GM12878 (cell line): ENCODE measurements at regions not wholly inside any gene's neighbourhood (a gene's known extent, or its start where the extent isn't known, plus 50 kb on each side); places are given as distances from the start of the nearest gene placed in this dataset.

Experiments used
- ATAC-seq: fragments of 200-7000 bp; cut with Tn5 transposase; 3 replicates; pipeline ENCODE4 v1.9.1; 2020; ENCODE audit warnings: mild to moderate bottlenecking, moderate library complexity
- BruUV-seq: library from RNA; stranded (reverse); fragments of 400-500 nt; replicated peaks from 2 replicates; lab custom pipeline; 2021; lab: Mats Ljungman, UMichigan
- CTCF ChIA-PET: fragments of 300-600 bp; sonication (Branson Sonifier 250); formaldehyde crosslinking; extraction: SDS; loops from one replicate; lab custom pipeline; 2021; ENCODE audit warnings: inconsistent platforms; lab: Yijun Ruan, JAX
- POLR2A ChIA-PET: fragments of 350-600 bp; formaldehyde crosslinking; extraction: SDS; loops from one replicate; lab custom pipeline; 2021; ENCODE audit warnings: inconsistent platforms; lab: Charles Lee
- RAD21 ChIA-PET: fragments of 300-600 bp; sonication (Branson Sonifier 250); formaldehyde crosslinking; loops from one replicate; lab custom pipeline; 2023; ENCODE audit warnings: antibody characterized with exemption; ENCODE audit not compliant: unreplicated experiment; lab: Charles Lee
- SMC1A ChIA-PET: fragments of 300-600 bp; sonication (Branson Sonifier 250); formaldehyde crosslinking; loops from one replicate; lab custom pipeline; 2023; ENCODE audit not compliant: unreplicated experiment, uncharacterized antibody; lab: Charles Lee
- DNase-seq: peaks from one replicate; pipeline ENCODE4 v3.0.0-alpha.2; 2011; ENCODE audit warnings: low read depth, low spot score
- FAIRE-seq: peaks from 3 replicates; lab custom pipeline; 2011; peaks lifted over from hg19 to GRCh38; lab: Jason Lieb, UNC
- H2AFZ ChIP-seq: 2 replicates; pipeline ENCODE4 v1.6.0; 2011; ENCODE audit warnings: low read depth, low read length, control low read depth; ENCODE audit not compliant: control insufficient read depth
- H3K27ac ChIP-seq: 2 replicates; pipeline ENCODE4 v1.5.1; 2011; ENCODE audit warnings: control low read depth; ENCODE audit not compliant: control insufficient read depth, insufficient read depth
- H3K27me3 ChIP-seq, 2 experiments: replicated peaks in 1 of 2; 2 replicates each; pipeline versions ENCODE4 v1.6.0 to v1.6.1; 2011; ENCODE audit warnings: low read length in 1 of 2; ENCODE audit not compliant: control insufficient read depth in 2 of 2, insufficient read depth in 2 of 2
- H3K36me3 ChIP-seq, 2 experiments: 2 replicates each; pipeline ENCODE4 v1.5.1; 2011; ENCODE audit warnings: low read length in 1 of 2; ENCODE audit not compliant: control insufficient read depth in 2 of 2, insufficient read depth in 2 of 2
- H3K4me1 ChIP-seq: 2 replicates; pipeline ENCODE4 v1.6.1; 2011; ENCODE audit warnings: mild to moderate bottlenecking, low read length, moderate library complexity, mixed read lengths; ENCODE audit not compliant: control insufficient read depth, insufficient read depth
- H3K4me2 ChIP-seq: 2 replicates; pipeline ENCODE4 v1.6.0; 2011; ENCODE audit warnings: control low read depth; ENCODE audit not compliant: control insufficient read depth, insufficient read depth
- H3K4me3 ChIP-seq: fragments of 200-600 bp; sonication (generic); 2 replicates; pipeline ENCODE4 v1.5.1; 2016
- H3K79me2 ChIP-seq: 2 replicates; pipeline ENCODE4 v1.6.0; 2011; ENCODE audit warnings: low read length; ENCODE audit not compliant: control insufficient read depth, insufficient read depth
- H3K9ac ChIP-seq: 2 replicates; pipeline ENCODE4 v1.8.0; 2011; ENCODE audit warnings: low read length, control low read depth, mixed read lengths; ENCODE audit not compliant: control insufficient read depth, insufficient read depth
- H3K9me3 ChIP-seq: replicated peaks from 3 replicates; pipeline ENCODE4 v1.5.1; 2011; ENCODE audit warnings: mild to moderate bottlenecking, low read length; ENCODE audit not compliant: control insufficient read depth, insufficient read depth
- H4K20me1 ChIP-seq: 2 replicates; pipeline ENCODE4 v1.6.0; 2011; ENCODE audit not compliant: control insufficient read depth, insufficient read depth
- ATF7 ChIP-seq: fragments of 450-650 bp; IDR thresholded peaks from 2 replicates; pipeline ENCODE4 v1.6.1; 2016; ENCODE audit warnings: low read depth, mild to moderate bottlenecking
- CBFB ChIP-seq: IDR thresholded peaks from 2 replicates; pipeline ENCODE4 v1.6.1; 2016; ENCODE audit warnings: antibody characterized with exemption, low read depth
- EGR1 ChIP-seq, 2 experiments: IDR thresholded peaks; 1 replicate in 1 of 2; 2 replicates in 1 of 2; pipeline ENCODE4 v1.6.1; 2011 to 2012; ENCODE audit warnings: low read depth in 2 of 2, low read length in 2 of 2, borderline replicate concordance in 1 of 2, mild to moderate bottlenecking in 1 of 2, moderate library complexity in 1 of 2
- KLF5 ChIP-seq: fragments of 450-650 bp; IDR thresholded peaks from 2 replicates; pipeline ENCODE4 v1.6.1; 2014; ENCODE audit warnings: mild to moderate bottlenecking; ENCODE audit not compliant: partially characterized antibody
- NFIC ChIP-seq: IDR thresholded peaks from 2 replicates; pipeline ENCODE4 v1.6.1; 2012; ENCODE audit warnings: low read depth, mild to moderate bottlenecking, inconsistent platforms, low read length, moderate library complexity
- POU2F2 ChIP-seq: IDR thresholded peaks from 3 replicates; pipeline ENCODE4 v1.6.1; 2011; ENCODE audit warnings: low read depth, mild to moderate bottlenecking, low read length, borderline replicate concordance
- RAD51 ChIP-seq: fragments of 450-650 bp; IDR thresholded peaks from 2 replicates; pipeline ENCODE4 v1.6.1; 2016; ENCODE audit warnings: moderate library complexity, mild to moderate bottlenecking, inconsistent platforms
- ZZZ3 ChIP-seq: IDR thresholded peaks from 2 replicates; pipeline ENCODE4 v1.6.1; 2011; ENCODE audit warnings: low read depth; ENCODE audit not compliant: control insufficient read depth, insufficient read length
- WGBS: methylation state at CpG from one replicate; pipeline ENCODE4 v1.1.6; 2016; ENCODE audit warnings: low lambda C conversion rate; ENCODE audit not compliant: insufficient replicate concordance, insufficient coverage; ENCODE audit errors: missing lambda C conversion rate; 5-methylcytosine and 5-hydroxymethylcytosine counted together
- in situ Hi-C: fragments of 300-500 bp; cut with MboI; formaldehyde crosslinking; loops from 9 replicates; pipeline ENCODE4 v1.14.3; 2018; ENCODE audit warnings: mixed read lengths
- intact Hi-C: fragments of 100-400 bp; cut with micrococcal nuclease; formaldehyde crosslinking; loops from one replicate; pipeline ENCODE4 v1.14.2; 2022; ENCODE audit not compliant: unreplicated experiment
- TF ChIP-seq, protein P1 (sequence below): IDR thresholded peaks from 2 replicates; pipeline ENCODE4 v1.6.1; 2012; ENCODE audit warnings: mild to moderate bottlenecking, low read depth, low read length
- TF ChIP-seq, protein P2 (sequence below): fragments of 150-350 bp; IDR thresholded peaks from 2 replicates; pipeline ENCODE4 v1.6.1; 2016; ENCODE audit warnings: low read depth, low read length

DNA sequence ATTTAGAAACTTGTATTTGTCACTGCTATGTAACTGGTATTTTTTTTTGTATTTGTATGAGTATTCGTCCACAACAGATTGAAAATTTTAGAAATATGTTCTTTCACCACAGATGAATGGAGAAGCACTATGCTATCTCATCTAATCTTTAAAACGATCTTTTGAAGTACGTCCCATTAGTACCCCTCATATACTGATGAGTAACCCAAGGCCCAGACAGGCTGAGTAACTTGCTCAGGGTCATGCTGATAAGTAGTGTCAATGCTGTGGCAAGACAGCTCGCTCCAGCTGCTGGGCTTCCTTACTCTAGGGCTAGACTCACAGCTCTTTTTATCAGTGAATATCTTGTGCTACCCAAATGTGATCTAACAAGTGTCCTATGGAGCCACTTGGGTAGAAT is 154.2 kb downstream of the SUCLA2 start:
- H4K20me1 ChIP-seq = no peaks in the 10 kb centered on the region
- ChIA-PET SMC1A (no interaction called here), POLR2A (no interaction called here), CTCF (interaction anchor here (0.7 kb wide), 1 partner anchor 248 kb away, joined by 3 read pairs; the partner anchor contains the start of gene MED4), RAD21 (no interaction called here)
- no peak for ATAC-seq
- H3K27me3 ChIP-seq = no peaks in the 10 kb centered on the region
- no peak overlapping the region for H3K4me3 ChIP-seq
- no peak for DNase-seq
- no peak overlapping the region for H3K4me2 ChIP-seq
- BruUV-seq = no TSS peak
- H3K9me3 ChIP-seq = no peaks in the 10 kb centered on the region
- in situ Hi-C loops = no loop called here
- intact Hi-C loops = no loop called here
- no peaks in the 10 kb centered on the region for H3K4me1 ChIP-seq
- TF ChIP-seq POU2F2 (no peak), EGR1 (IDR thresholded peaks at IDR 0.05; ENCODE audit: borderline replicate concordance in 1 of 2, low read depth in 2 of 2, low read length in 2 of 2) (no peak)
- WGBS = 44% methylated on average over 4 of the region's 4 CpGs
- FAIRE-seq = no peak
- H3K79me2 ChIP-seq = no peaks in the 10 kb centered on the region
- no peak overlapping the region for H2AFZ ChIP-seq
- no peak overlapping the region for H3K9ac ChIP-seq
- no peaks in the 10 kb centered on the region for H3K36me3 ChIP-seq
- no peak overlapping the region for H3K27ac ChIP-seq

DNA sequence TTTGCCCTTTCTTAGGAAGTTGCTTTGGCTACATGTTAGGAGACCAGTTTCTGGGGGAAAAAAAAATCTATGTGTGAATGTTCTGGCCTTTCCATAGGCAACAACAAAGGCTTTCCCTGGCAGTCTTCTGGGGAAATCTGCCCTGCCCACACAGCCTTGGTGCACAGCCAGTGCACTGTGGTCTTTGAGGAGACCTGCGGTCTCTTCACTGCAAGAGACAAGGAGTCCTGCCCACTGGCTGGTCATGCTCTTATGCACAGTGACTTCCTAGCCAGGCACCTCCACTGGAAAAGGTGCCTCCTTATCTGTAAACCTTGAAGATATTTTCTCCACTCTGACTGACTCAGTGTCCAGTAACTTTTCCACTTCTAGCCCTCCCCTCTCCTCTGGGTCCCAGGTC is 155.1 kb downstream of the SUCLA2 start:
- H3K79me2 ChIP-seq = no peaks in the 10 kb centered on the region
- ATAC-seq (no peak), DNase-seq (no peak), FAIRE-seq (no peak)
- H3K4me1 ChIP-seq = no peaks in the 10 kb centered on the region
- RAD21 ChIA-PET = no interaction called here
- no peaks in the 10 kb centered on the region for H3K27me3 ChIP-seq
- in situ Hi-C loops = no loop called here
- H2AFZ ChIP-seq = no peak overlapping the region
- no peak overlapping the region for H3K27ac ChIP-seq
- H3K9me3 ChIP-seq = no peaks in the 10 kb centered on the region
- CTCF ChIA-PET = no interaction called here
- no peak overlapping the region for H3K9ac ChIP-seq
- no TSS peak for BruUV-seq
- POLR2A ChIA-PET = no interaction called here
- 6% methylated on average over 1 of the region's 1 CpG for WGBS
- H4K20me1 ChIP-seq = no peaks in the 10 kb centered on the region
- no peak overlapping the region for H3K4me3 ChIP-seq
- no peak overlapping the region for H3K4me2 ChIP-seq
- SMC1A ChIA-PET = no interaction called here
- no peak for TF ChIP-seq ZZZ3
- no peak for TF ChIP-seq NFIC
- TF ChIP-seq, protein P1, sequence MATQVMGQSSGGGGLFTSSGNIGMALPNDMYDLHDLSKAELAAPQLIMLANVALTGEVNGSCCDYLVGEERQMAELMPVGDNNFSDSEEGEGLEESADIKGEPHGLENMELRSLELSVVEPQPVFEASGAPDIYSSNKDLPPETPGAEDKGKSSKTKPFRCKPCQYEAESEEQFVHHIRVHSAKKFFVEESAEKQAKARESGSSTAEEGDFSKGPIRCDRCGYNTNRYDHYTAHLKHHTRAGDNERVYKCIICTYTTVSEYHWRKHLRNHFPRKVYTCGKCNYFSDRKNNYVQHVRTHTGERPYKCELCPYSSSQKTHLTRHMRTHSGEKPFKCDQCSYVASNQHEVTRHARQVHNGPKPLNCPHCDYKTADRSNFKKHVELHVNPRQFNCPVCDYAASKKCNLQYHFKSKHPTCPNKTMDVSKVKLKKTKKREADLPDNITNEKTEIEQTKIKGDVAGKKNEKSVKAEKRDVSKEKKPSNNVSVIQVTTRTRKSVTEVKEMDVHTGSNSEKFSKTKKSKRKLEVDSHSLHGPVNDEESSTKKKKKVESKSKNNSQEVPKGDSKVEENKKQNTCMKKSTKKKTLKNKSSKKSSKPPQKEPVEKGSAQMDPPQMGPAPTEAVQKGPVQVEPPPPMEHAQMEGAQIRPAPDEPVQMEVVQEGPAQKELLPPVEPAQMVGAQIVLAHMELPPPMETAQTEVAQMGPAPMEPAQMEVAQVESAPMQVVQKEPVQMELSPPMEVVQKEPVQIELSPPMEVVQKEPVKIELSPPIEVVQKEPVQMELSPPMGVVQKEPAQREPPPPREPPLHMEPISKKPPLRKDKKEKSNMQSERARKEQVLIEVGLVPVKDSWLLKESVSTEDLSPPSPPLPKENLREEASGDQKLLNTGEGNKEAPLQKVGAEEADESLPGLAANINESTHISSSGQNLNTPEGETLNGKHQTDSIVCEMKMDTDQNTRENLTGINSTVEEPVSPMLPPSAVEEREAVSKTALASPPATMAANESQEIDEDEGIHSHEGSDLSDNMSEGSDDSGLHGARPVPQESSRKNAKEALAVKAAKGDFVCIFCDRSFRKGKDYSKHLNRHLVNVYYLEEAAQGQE = no peak
- TF ChIP-seq, protein P2, sequence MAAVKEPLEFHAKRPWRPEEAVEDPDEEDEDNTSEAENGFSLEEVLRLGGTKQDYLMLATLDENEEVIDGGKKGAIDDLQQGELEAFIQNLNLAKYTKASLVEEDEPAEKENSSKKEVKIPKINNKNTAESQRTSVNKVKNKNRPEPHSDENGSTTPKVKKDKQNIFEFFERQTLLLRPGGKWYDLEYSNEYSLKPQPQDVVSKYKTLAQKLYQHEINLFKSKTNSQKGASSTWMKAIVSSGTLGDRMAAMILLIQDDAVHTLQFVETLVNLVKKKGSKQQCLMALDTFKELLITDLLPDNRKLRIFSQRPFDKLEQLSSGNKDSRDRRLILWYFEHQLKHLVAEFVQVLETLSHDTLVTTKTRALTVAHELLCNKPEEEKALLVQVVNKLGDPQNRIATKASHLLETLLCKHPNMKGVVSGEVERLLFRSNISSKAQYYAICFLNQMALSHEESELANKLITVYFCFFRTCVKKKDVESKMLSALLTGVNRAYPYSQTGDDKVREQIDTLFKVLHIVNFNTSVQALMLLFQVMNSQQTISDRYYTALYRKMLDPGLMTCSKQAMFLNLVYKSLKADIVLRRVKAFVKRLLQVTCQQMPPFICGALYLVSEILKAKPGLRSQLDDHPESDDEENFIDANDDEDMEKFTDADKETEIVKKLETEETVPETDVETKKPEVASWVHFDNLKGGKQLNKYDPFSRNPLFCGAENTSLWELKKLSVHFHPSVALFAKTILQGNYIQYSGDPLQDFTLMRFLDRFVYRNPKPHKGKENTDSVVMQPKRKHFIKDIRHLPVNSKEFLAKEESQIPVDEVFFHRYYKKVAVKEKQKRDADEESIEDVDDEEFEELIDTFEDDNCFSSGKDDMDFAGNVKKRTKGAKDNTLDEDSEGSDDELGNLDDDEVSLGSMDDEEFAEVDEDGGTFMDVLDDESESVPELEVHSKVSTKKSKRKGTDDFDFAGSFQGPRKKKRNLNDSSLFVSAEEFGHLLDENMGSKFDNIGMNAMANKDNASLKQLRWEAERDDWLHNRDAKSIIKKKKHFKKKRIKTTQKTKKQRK = no peak
- no peak for TF ChIP-seq ATF7
- TF ChIP-seq CBFB = no peak
- no peak for TF ChIP-seq KLF5
- no peak for TF ChIP-seq RAD51
- TF ChIP-seq, all 136 proteins: peak for 0
- no peaks in the 10 kb centered on the region for H3K36me3 ChIP-seq
- intact Hi-C loops = no loop called here
